ENCODE measurements at regions not wholly inside any gene's neighbourhood (a gene's known extent, or its start where the extent isn't known, plus 50 kb on each side); places are given as distances from the start of the nearest gene placed in this dataset.

GRCh38 chr13:61654481-61654880 is 238.8 kb upstream of the PCDH20 start:
- TF ChIP-seq CTCF (IDR thresholded peaks at IDR 0.05), result no peak
- TF ChIP-seq POLR2AphosphoS5 (IDR thresholded peaks at IDR 0.05), result no peak

All from esophagus muscularis mucosa (tissue), 3 donors.